HG03066 (cell line): ENCODE measurements at regions not wholly inside any gene's neighbourhood (a gene's known extent, or its start where the extent isn't known, plus 50 kb on each side); places are given as distances from the start of the nearest gene placed in this dataset.
"Not testable (repeated sequence)": the region's sequence is repeated elsewhere in the genome, so short reads cannot be mapped to it uniquely, and the experiment has no call there.

Experiments used
- ATAC-seq: cut with Tn5 transposase; IDR thresholded peaks from one replicate; pipeline ENCODE4 v1.9.1; 2021; ENCODE audit warnings: low read depth; ENCODE audit not compliant: unreplicated experiment

- ATAC-seq, result not testable (repeated sequence)
These were observed 132.2 kb upstream of the MAMLD1 start for GRCh38 chrX:150230952-150231351.

- not testable (repeated sequence) for ATAC-seq
These were observed 131.7 kb upstream of the MAMLD1 start for GRCh38 chrX:150231368-150231767.

- not testable (repeated sequence) for ATAC-seq
These were observed 130.9 kb upstream of the MAMLD1 start for GRCh38 chrX:150232222-150232621.

- ATAC-seq, result no peak
These were observed 129.0 kb upstream of the MAMLD1 start for GRCh38 chrX:150234126-150234525.

GRCh38 chrX:150236327-150236726 is 126.8 kb upstream of the MAMLD1 start:
- ATAC-seq, result no peak

GRCh38 chrX:150238632-150239382 is 124.3 kb upstream of the MAMLD1 start:
- ATAC-seq, result no peak

GRCh38 chrX:150239946-150240642 is 123.0 kb upstream of the MAMLD1 start:
- no peak for ATAC-seq

GRCh38 chrX:150240643-150240970 is 122.5 kb upstream of the MAMLD1 start:
- no peak for ATAC-seq

GRCh38 chrX:150253959-150254620 is 109.0 kb upstream of the MAMLD1 start:
- ATAC-seq, result no peak

GRCh38 chrX:150254909-150255308 is 108.2 kb upstream of the MAMLD1 start:
- ATAC-seq, result no peak

GRCh38 chrX:150255441-150256296 is 107.4 kb upstream of the MAMLD1 start:
- no peak for ATAC-seq

GRCh38 chrX:150256297-150256650 is 106.8 kb upstream of the MAMLD1 start:
- no peak for ATAC-seq

GRCh38 chrX:150257353-150258175 is 105.6 kb upstream of the MAMLD1 start:
- ATAC-seq, result no peak

- ATAC-seq, result no peak
These were observed 105.0 kb upstream of the MAMLD1 start for GRCh38 chrX:150258176-150258425.

- ATAC-seq, result no peak
These were observed 104.4 kb upstream of the MAMLD1 start for GRCh38 chrX:150258463-150259430.

- no peak for ATAC-seq
These were observed 100.7 kb upstream of the MAMLD1 start for GRCh38 chrX:150262456-150262855.

- ATAC-seq, result no peak
These were observed 94.2 kb upstream of the MAMLD1 start for GRCh38 chrX:150268839-150269355.

- ATAC-seq, result no peak
These were observed 93.4 kb upstream of the MAMLD1 start for GRCh38 chrX:150269605-150270254.
